H1 (cell line): ENCODE measurements at regions not wholly inside any gene's neighbourhood (a gene's known extent, or its start where the extent isn't known, plus 50 kb on each side); places are given as distances from the start of the nearest gene placed in this dataset.

Source experiments
- CTCF ChIA-PET: fragments of 300-600 bp; sonication (Branson Sonifier 250); formaldehyde crosslinking; loops from one replicate; lab custom pipeline; 2021; ENCODE audit not compliant: partially characterized antibody; lab: Charles Lee
- POLR2A ChIA-PET: fragments of 300-600 bp; sonication (Branson Sonifier 250); formaldehyde crosslinking; loops from one replicate; lab custom pipeline; 2021; ENCODE audit warnings: inconsistent platforms; ENCODE audit not compliant: partially characterized antibody; lab: Charles Lee
- DNase-seq, 2 experiments: peaks; one replicate each; pipeline versions ENCODE4 v3.0.0 to v3.0.0-alpha.2; 2010 to 2022; ENCODE audit warnings: low spot score in 2 of 2, low read depth in 1 of 2, mixed read lengths in 1 of 2
- FAIRE-seq: peaks from 2 replicates; lab custom pipeline; 2011; peaks lifted over from hg19 to GRCh38; lab: Jason Lieb, UNC
- H2AFZ ChIP-seq: 2 replicates; pipeline ENCODE4 v1.8.1; 2012; ENCODE audit warnings: low read length, inconsistent platforms
- H2AK5ac ChIP-seq: 2 replicates; pipeline ENCODE4 v1.6.1; 2013; ENCODE audit warnings: low read depth, low read length
- H2BK120ac ChIP-seq: replicated peaks from 2 replicates; pipeline ENCODE3; 2013; ENCODE audit warnings: low read depth, low read length, inconsistent platforms
- H2BK12ac ChIP-seq: 2 replicates; pipeline ENCODE4 v1.6.1; 2013; ENCODE audit warnings: low read depth, low read length
- H2BK15ac ChIP-seq: 2 replicates; pipeline ENCODE4 v1.6.1; 2013; ENCODE audit warnings: low read length
- H2BK20ac ChIP-seq: 2 replicates; pipeline ENCODE4 v1.6.1; 2013; ENCODE audit warnings: low read length
- H2BK5ac ChIP-seq: 2 replicates; pipeline ENCODE4 v1.6.1; 2013; ENCODE audit warnings: low read depth, low read length
- H3K14ac ChIP-seq: 2 replicates; pipeline ENCODE4 v1.6.1; 2013; ENCODE audit warnings: inconsistent platforms; ENCODE audit not compliant: insufficient read length
- H3K18ac ChIP-seq: 2 replicates; pipeline ENCODE4 v1.6.1; 2013; ENCODE audit warnings: low read length; ENCODE audit errors: extremely low read depth
- H3K23ac ChIP-seq: 2 replicates; pipeline ENCODE4 v1.6.1; 2013; ENCODE audit warnings: inconsistent platforms; ENCODE audit not compliant: insufficient read length
- H3K23me2 ChIP-seq: 2 replicates; pipeline ENCODE4 v1.6.1; 2013; ENCODE audit warnings: low read depth, low read length
- H3K27ac ChIP-seq: 2 replicates; pipeline ENCODE4 v1.6.1; 2011; ENCODE audit warnings: low read depth, low read length, inconsistent platforms
- H3K27me3 ChIP-seq, 4 experiments: replicated peaks in 1 of 4; 1 replicate in 1 of 4; 2 replicates in 3 of 4; pipeline versions ENCODE4 v1.6.1 to v1.8.1; 2011 to 2013; ENCODE audit warnings: low read length in 3 of 4, mild to moderate bottlenecking in 3 of 4, inconsistent platforms in 2 of 4, mixed read lengths in 2 of 4, moderate library complexity in 1 of 4; ENCODE audit not compliant: control insufficient read depth in 3 of 4, insufficient read depth in 3 of 4; ENCODE audit errors: extremely low read depth in 1 of 4
- H3K36me3 ChIP-seq, 4 experiments: 2 replicates each; pipeline versions ENCODE4 v1.6.1 to v1.8.1; 2011 to 2013; ENCODE audit warnings: mild to moderate bottlenecking in 4 of 4, low read length in 3 of 4, moderate library complexity in 2 of 4, control low read depth in 1 of 4, inconsistent platforms in 1 of 4; ENCODE audit not compliant: insufficient read depth in 4 of 4, control insufficient read depth in 2 of 4
- H3K4ac ChIP-seq: replicated peaks from 2 replicates; pipeline ENCODE3; 2013; ENCODE audit warnings: low read length, low read depth, mixed read lengths, inconsistent platforms; ENCODE audit not compliant: insufficient read length
- H3K4me1 ChIP-seq, 4 experiments: replicated peaks in 1 of 4; 1 replicate in 1 of 4; 2 replicates in 3 of 4; pipeline versions ENCODE4 v1.6.1 to v1.8.1; 2011 to 2013; ENCODE audit warnings: low read length in 3 of 4, inconsistent platforms in 2 of 4, mixed read lengths in 1 of 4; ENCODE audit not compliant: insufficient read depth in 4 of 4, control insufficient read depth in 3 of 4
- H3K4me2 ChIP-seq, 2 experiments: 2 replicates each; pipeline versions ENCODE4 v1.6.1 to v1.8.1; 2011 to 2013; ENCODE audit warnings: low read depth in 2 of 2, low read length in 2 of 2, control low read depth in 1 of 2, inconsistent platforms in 1 of 2, mild to moderate bottlenecking in 1 of 2; ENCODE audit not compliant: insufficient read depth in 1 of 2
- H3K4me3 ChIP-seq, 4 experiments: fragments of 200-600, 300-600 bp in 1 of 4; sonication (generic), shearing (Covaris generic), sonication (Bioruptor Twin) in 1 of 4; 2 replicates each; pipeline versions ENCODE4 v1.5.1 to v1.8.1; 2011 to 2016; ENCODE audit warnings: low read length in 4 of 4, low read depth in 3 of 4, control low read depth in 2 of 4, inconsistent platforms in 2 of 4, mild to moderate bottlenecking in 2 of 4, mixed read lengths in 1 of 4, moderate library complexity in 1 of 4; ENCODE audit not compliant: insufficient read depth in 2 of 4; ENCODE audit errors: extremely low read depth in 1 of 4
- H3K56ac ChIP-seq: replicated peaks from 2 replicates; pipeline ENCODE3; 2013; ENCODE audit warnings: low read depth, mild to moderate bottlenecking, mixed read lengths, low read length, inconsistent platforms; ENCODE audit not compliant: insufficient read length
- H3K79me1 ChIP-seq: 2 replicates; pipeline ENCODE4 v1.6.1; 2013; ENCODE audit warnings: low read depth, low read length, control low read depth
- H3K79me2 ChIP-seq, 2 experiments: 2 replicates each; pipeline versions ENCODE4 v1.6.1 to v1.8.1; 2012 to 2013; ENCODE audit warnings: low read length in 2 of 2, mild to moderate bottlenecking in 2 of 2, inconsistent platforms in 1 of 2; ENCODE audit not compliant: insufficient read depth in 2 of 2, control insufficient read depth in 1 of 2
- H3K9ac ChIP-seq, 4 experiments: replicated peaks in 1 of 4; 1 replicate in 1 of 4; 2 replicates in 3 of 4; pipeline versions ENCODE4 v1.6.1 to v1.8.1; 2011 to 2013; ENCODE audit warnings: low read depth in 3 of 4, low read length in 3 of 4, control low read depth in 2 of 4, mild to moderate bottlenecking in 2 of 4, moderate library complexity in 2 of 4, inconsistent platforms in 1 of 4; ENCODE audit errors: extremely low read depth in 1 of 4
- H3K9me3 ChIP-seq, 2 experiments: 2 replicates each; pipeline versions ENCODE4 v1.6.1 to v1.8.1; 2012 to 2013; ENCODE audit warnings: mild to moderate bottlenecking in 2 of 2, moderate library complexity in 2 of 2, control low read depth in 1 of 2, inconsistent platforms in 1 of 2, low read depth in 1 of 2, low read length in 1 of 2, mixed read lengths in 1 of 2; ENCODE audit not compliant: insufficient read depth in 2 of 2
- H4K20me1 ChIP-seq, 2 experiments: replicated peaks in 1 of 2; 2 replicates each; pipeline versions ENCODE3 to v1.8.1; 2011 to 2013; ENCODE audit warnings: inconsistent platforms in 2 of 2, low read length in 2 of 2, mild to moderate bottlenecking in 1 of 2; ENCODE audit not compliant: insufficient read depth in 2 of 2, control insufficient read depth in 1 of 2
- H4K5ac ChIP-seq: 2 replicates; pipeline ENCODE4 v1.6.1; 2013; ENCODE audit warnings: low read length, low read depth, mixed read lengths, inconsistent platforms; ENCODE audit not compliant: insufficient read length
- H4K8ac ChIP-seq: 2 replicates; pipeline ENCODE4 v1.8.0; 2013; ENCODE audit warnings: mild to moderate bottlenecking, moderate library complexity, low read length, inconsistent platforms; ENCODE audit not compliant: insufficient read depth; ENCODE audit errors: extremely low read depth
- H4K91ac ChIP-seq: replicated peaks from 2 replicates; pipeline ENCODE3; 2013; ENCODE audit warnings: low read length, mixed read lengths, inconsistent platforms; ENCODE audit not compliant: insufficient read length
- CREB1 ChIP-seq: IDR thresholded peaks from 2 replicates; pipeline ENCODE4 v1.6.1; 2012; ENCODE audit warnings: inconsistent platforms
- KDM4A ChIP-seq: IDR thresholded peaks from one replicate; pipeline ENCODE4 v1.7.1; 2012; ENCODE audit warnings: low read depth, mild to moderate bottlenecking, moderate library complexity, low read length, inconsistent platforms; ENCODE audit not compliant: severe bottlenecking
- POLR2A ChIP-seq, 2 experiments: IDR thresholded peaks; 1 replicate in 1 of 2; 2 replicates in 1 of 2; pipeline ENCODE4 v1.6.1; 2011; ENCODE audit warnings: low read depth in 2 of 2, low read length in 2 of 2, mild to moderate bottlenecking in 2 of 2; ENCODE audit errors: control extremely low read depth in 1 of 2
- WGBS, 2 experiments: shearing (Covaris generic) in 1 of 2; methylation state at CpG; one replicate each; pipeline versions ENCODE4 v1.1.6 to v1.1.7; 2013 to 2015; ENCODE audit warnings: low lambda C conversion rate in 2 of 2, mixed read lengths in 2 of 2, inconsistent platforms in 1 of 2, low coverage in 1 of 2, missing lambda C conversion rate in 1 of 2; ENCODE audit not compliant: insufficient replicate concordance in 2 of 2, insufficient coverage in 1 of 2, insufficient read length in 1 of 2; ENCODE audit errors: extremely low coverage in 1 of 2, missing lambda C conversion rate in 1 of 2; 5-methylcytosine and 5-hydroxymethylcytosine counted together

DNA sequence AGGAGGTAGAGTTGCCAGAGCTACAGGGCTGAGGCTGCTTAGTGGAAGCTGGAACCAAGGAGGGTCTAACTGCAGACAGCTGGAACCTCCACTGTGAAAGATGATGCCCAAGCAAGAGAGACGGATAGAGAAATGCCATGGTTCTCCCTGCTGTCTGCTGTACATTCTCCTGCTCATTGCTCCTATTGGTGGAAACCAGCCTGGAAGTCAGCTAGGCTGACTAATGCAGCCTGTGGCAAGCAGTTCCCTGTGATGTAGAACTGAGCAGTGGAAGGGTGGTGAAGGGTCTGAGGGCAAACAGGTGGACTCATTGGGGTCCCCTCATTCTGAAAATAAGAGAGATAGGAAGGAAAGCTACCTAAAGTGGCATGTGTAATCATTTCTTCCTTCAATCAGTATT, 563.6 kb downstream of the SLC4A3 start:
- H2AK5ac ChIP-seq, result no peak overlapping the region
- H4K20me1 ChIP-seq, result no peaks in the 10 kb centered on the region
- H2AFZ ChIP-seq, result no peak overlapping the region
- H3K4me1 ChIP-seq, result no peaks in the 10 kb centered on the region
- no peak overlapping the region for H2BK20ac ChIP-seq
- ChIA-PET CTCF (no interaction called here), POLR2A (no interaction called here)
- TF ChIP-seq POLR2A (IDR thresholded peaks at IDR 0.05; ENCODE audit: control extremely low read depth in 1 of 2, low read depth in 2 of 2, low read length in 2 of 2), result no peak
- no peak for TF ChIP-seq CREB1
- no peak for TF ChIP-seq KDM4A
- no peak overlapping the region for H3K27ac ChIP-seq
- H2BK5ac ChIP-seq, result no peak overlapping the region
- H3K23ac ChIP-seq, result no peak overlapping the region
- DNase-seq, result no peak
- H3K79me1 ChIP-seq, result no peaks in the 10 kb centered on the region
- no peak overlapping the region for H3K56ac ChIP-seq
- no peak overlapping the region for H3K4me3 ChIP-seq
- peaks cover 0 to 12% of the 10 kb centered on the region in 2 experiments; a peak in 1 of 4 replicates for H3K9me3 ChIP-seq
- no peak overlapping the region for H4K5ac ChIP-seq
- H3K9ac ChIP-seq, result no peak overlapping the region
- no peaks in the 10 kb centered on the region for H3K36me3 ChIP-seq
- H2BK12ac ChIP-seq, result no peak overlapping the region
- no peak overlapping the region for H2BK120ac ChIP-seq
- H3K27me3 ChIP-seq, result no peaks in the 10 kb centered on the region
- H3K4ac ChIP-seq, result no peak overlapping the region
- no peak for FAIRE-seq
- H3K18ac ChIP-seq, result no peak overlapping the region
- H4K8ac ChIP-seq, result no peak overlapping the region
- 0% methylated on average over 1 of the region's 1 CpG; no CpG with 5 or more reads in 1 of the 2 experiments for WGBS, 2 experiments
- H4K91ac ChIP-seq, result no peak overlapping the region
- no peak overlapping the region for H2BK15ac ChIP-seq
- H3K79me2 ChIP-seq, result no peaks in the 10 kb centered on the region
- H3K23me2 ChIP-seq, result no peaks in the 10 kb centered on the region; the same call in 1 of the 2 replicates
- H3K4me2 ChIP-seq, result no peak overlapping the region
- no peak overlapping the region for H3K14ac ChIP-seq
